ENCODE measurements at regions not wholly inside any gene's neighbourhood (a gene's known extent, or its start where the extent isn't known, plus 50 kb on each side); places are given as distances from the start of the nearest gene placed in this dataset.

GRCh38 chr4:179836179-179837075 lies 2394.2 kb upstream of the AGA start:
- no peak for DNase-seq (ENCODE audit: low read depth)

- no peak for DNase-seq (ENCODE audit: low read depth)
Measured at GRCh38 chr4:179843370-179843769, 2399.8 kb upstream of the TENM3 start.

- DNase-seq (ENCODE audit: low read depth): no peak
Measured at GRCh38 chr4:179855469-179855868, 2387.7 kb upstream of the TENM3 start.

GRCh38 chr4:179858221-179858620 lies 2385.0 kb upstream of the TENM3 start:
- no peak for DNase-seq (ENCODE audit: low read depth)

GRCh38 chr4:179867300-179867878 lies 2375.8 kb upstream of the TENM3 start:
- no peak for DNase-seq (ENCODE audit: low read depth)

GRCh38 chr4:179871726-179872125 lies 2371.5 kb upstream of the TENM3 start:
- DNase-seq (ENCODE audit: low read depth): no peak

- DNase-seq (ENCODE audit: low read depth): no peak
Measured at GRCh38 chr4:179872755-179873154, 2370.4 kb upstream of the TENM3 start.

- DNase-seq (ENCODE audit: low read depth): no peak
Measured at GRCh38 chr4:179880756-179881155, 2362.4 kb upstream of the TENM3 start.

- no peak for DNase-seq (ENCODE audit: low read depth)
Measured at GRCh38 chr4:179894066-179894778, 2349.0 kb upstream of the TENM3 start.

- no peak for DNase-seq (ENCODE audit: low read depth)
Measured at GRCh38 chr4:179919587-179919986, 2323.6 kb upstream of the TENM3 start.

- DNase-seq (ENCODE audit: low read depth): no peak
Measured at GRCh38 chr4:179927473-179927872, 2315.7 kb upstream of the TENM3 start.

- no peak for DNase-seq (ENCODE audit: low read depth)
Measured at GRCh38 chr4:179941911-179942310, 2301.3 kb upstream of the TENM3 start.

GRCh38 chr4:179976777-179977176 lies 2266.4 kb upstream of the TENM3 start:
- DNase-seq (ENCODE audit: low read depth): no peak

- DNase-seq (ENCODE audit: low read depth): no peak
Measured at GRCh38 chr4:179977378-179977777, 2265.8 kb upstream of the TENM3 start.

GRCh38 chr4:179981161-179981560 lies 2262.0 kb upstream of the TENM3 start:
- DNase-seq (ENCODE audit: low read depth): no peak

- DNase-seq (ENCODE audit: low read depth): no peak
Measured at GRCh38 chr4:179989975-179990374, 2253.2 kb upstream of the TENM3 start.

GRCh38 chr4:180009316-180009715 lies 2233.9 kb upstream of the TENM3 start:
- DNase-seq (ENCODE audit: low read depth): no peak

GRCh38 chr4:180028682-180029081 lies 2214.5 kb upstream of the TENM3 start:
- no peak for DNase-seq (ENCODE audit: low read depth)

GRCh38 chr4:180031330-180031729 lies 2211.9 kb upstream of the TENM3 start:
- DNase-seq (ENCODE audit: low read depth): no peak

- no peak for DNase-seq (ENCODE audit: low read depth)
Measured at GRCh38 chr4:180041576-180041975, 2201.6 kb upstream of the TENM3 start.

GRCh38 chr4:180052629-180053028 lies 2190.6 kb upstream of the TENM3 start:
- DNase-seq (ENCODE audit: low read depth): no peak

- DNase-seq (ENCODE audit: low read depth): no peak
Measured at GRCh38 chr4:180054291-180054690, 2188.9 kb upstream of the TENM3 start.

- DNase-seq (ENCODE audit: low read depth): no peak
Measured at GRCh38 chr4:180057299-180057721, 2185.9 kb upstream of the TENM3 start.

Measured in stromal cell of bone marrow (primary cell).